Body of pancreas (tissue), 4 donors: ENCODE measurements at regions not wholly inside any gene's neighbourhood (a gene's known extent, or its start where the extent isn't known, plus 50 kb on each side); places are given as distances from the start of the nearest gene placed in this dataset.
"Not testable (repeated sequence)": the region's sequence is repeated elsewhere in the genome, so short reads cannot be mapped to it uniquely, and the experiment has no call there.

Source experiments
- ATAC-seq: fragments of 150-250 bp; one replicate; pipeline ENCODE4 v1.9.1; 2016
- DNase-seq, 4 donors: peaks; one replicate each; pipeline ENCODE4 v3.0.0-alpha.2; 2019
- H3K27ac ChIP-seq, 4 donors: fragments of 200-600 bp; sonication (generic); 1 replicate in 3 of 4; 2 replicates in 1 of 4; pipeline versions ENCODE4 v1.5.1 to v1.6.1; 2016 to 2019; ENCODE audit warnings: mild to moderate bottlenecking in 1 of 4, mixed read lengths in 1 of 4, moderate library complexity in 1 of 4
- H3K27me3 ChIP-seq, 2 donors: fragments of 200-600 bp; sonication (generic); one replicate each; pipeline ENCODE4 v1.6.0; 2016; ENCODE audit warnings: mild to moderate bottlenecking in 1 of 2
- H3K36me3 ChIP-seq, 2 donors: fragments of 200-600 bp; sonication (generic); replicated peaks in 1 of 2; 2 replicates each; pipeline ENCODE4 v1.5.1; 2016; ENCODE audit warnings: low read depth in 2 of 2; ENCODE audit not compliant: insufficient read depth in 1 of 2
- H3K4me1 ChIP-seq: fragments of 200-600 bp; sonication (generic); one replicate; pipeline ENCODE4 v1.6.0; 2016
- H3K4me3 ChIP-seq, 2 donors: fragments of 200-600 bp; sonication (generic); 1 replicate in 1 of 2; 2 replicates in 1 of 2; pipeline ENCODE4 v1.5.1; 2016 to 2019
- H3K9me3 ChIP-seq, 3 donors: fragments of 200-600 bp; sonication (generic); 1 replicate in 2 of 3; 2 replicates in 1 of 3; pipeline ENCODE4 v1.5.1; 2016
- CTCF ChIP-seq, 7 experiments: fragments of 450-650 bp in 4 of 7; fragments of 200-600 bp in 3 of 7; sonication (generic) in 3 of 7; IDR thresholded peaks; one replicate each; pipeline ENCODE4 v1.5.1; 2016 to 2019; ENCODE audit warnings: antibody characterized with exemption in 7 of 7
- POLR2A ChIP-seq, 3 donors: fragments of 450-650 bp; IDR thresholded peaks; one replicate each; pipeline ENCODE4 v1.6.1; 2016; ENCODE audit warnings: antibody characterized with exemption in 3 of 3, mild to moderate bottlenecking in 2 of 3
- WGBS, 2 donors: methylation state at CpG; one replicate each; pipeline ENCODE4 v1.1.5; 2017; 5-methylcytosine and 5-hydroxymethylcytosine counted together
- intact Hi-C: fragments of 100-400 bp; cut with DNase I; formaldehyde crosslinking; loops from one replicate; pipeline ENCODE4 v1.15.1; 2023

GRCh38 chr2:208892203-208892602 lies 485.6 kb downstream of the PTH2R start:
- Histone ChIP-seq H3K4me3 (no peak overlapping the region), H3K4me1 (no peaks in the 10 kb centered on the region), H3K9me3 (no peaks in the 10 kb centered on the region), H3K27me3 (no peaks in the 10 kb centered on the region), H3K27ac (no peak overlapping the region), H3K36me3 (no peaks in the 10 kb centered on the region)
- ATAC-seq (no peak), DNase-seq (no peak)
- intact Hi-C loops, result no loop called here
- TF ChIP-seq POLR2A (IDR thresholded peaks at IDR 0.05) (no peak), CTCF (IDR thresholded peaks at IDR 0.05) (no peak)

GRCh38 chr2:208906330-208906729 lies 499.7 kb downstream of the PTH2R start:
- intact Hi-C loops, result no loop called here
- ATAC-seq (no peak), DNase-seq (no peak)
- no peaks in the 10 kb centered on the region for H3K27me3 ChIP-seq
- no peaks in the 10 kb centered on the region for H3K4me1 ChIP-seq
- no peak for TF ChIP-seq POLR2A (IDR thresholded peaks at IDR 0.05)
- TF ChIP-seq CTCF (IDR thresholded peaks at IDR 0.05), result no peak
- H3K9me3 ChIP-seq, result no peaks in the 10 kb centered on the region
- H3K36me3 ChIP-seq, result no peaks in the 10 kb centered on the region
- H3K27ac ChIP-seq, result no peak overlapping the region
- no peak overlapping the region for H3K4me3 ChIP-seq
- 93 to 100% methylated on average over 1 of the region's 1 CpG for WGBS, 2 donors

GRCh38 chr2:208915401-208915800 lies 508.4 kb upstream of the MAP2 start:
- TF ChIP-seq POLR2A (IDR thresholded peaks at IDR 0.05) (no peak), CTCF (IDR thresholded peaks at IDR 0.05) (no peak)
- no peaks in the 10 kb centered on the region for H3K4me1 ChIP-seq
- no peak for ATAC-seq
- intact Hi-C loops, result no loop called here
- no peaks in the 10 kb centered on the region for H3K9me3 ChIP-seq
- DNase-seq, result no peak
- WGBS, 2 donors, result 71 to 78% methylated on average over 4 of the region's 4 CpGs
- no peak overlapping the region for H3K4me3 ChIP-seq
- H3K36me3 ChIP-seq, result no peaks in the 10 kb centered on the region
- no peak overlapping the region for H3K27ac ChIP-seq
- H3K27me3 ChIP-seq, result no peaks in the 10 kb centered on the region

GRCh38 chr2:208916881-208917280 lies 507.0 kb upstream of the MAP2 start:
- H3K4me1 ChIP-seq, result no peaks in the 10 kb centered on the region
- TF ChIP-seq POLR2A (IDR thresholded peaks at IDR 0.05) (no peak), CTCF (IDR thresholded peaks at IDR 0.05) (no peak)
- no peak for ATAC-seq
- intact Hi-C loops, result no loop called here
- no peaks in the 10 kb centered on the region for H3K27me3 ChIP-seq
- WGBS, 2 donors, result 55 to 76% methylated on average over 2 of the region's 2 CpGs
- H3K36me3 ChIP-seq, result no peaks in the 10 kb centered on the region
- no peak overlapping the region for H3K4me3 ChIP-seq
- no peak overlapping the region for H3K27ac ChIP-seq
- H3K9me3 ChIP-seq, result peaks cover 0 to 1% (median 0%) of the 10 kb centered on the region in 3 donors
- no peak for DNase-seq

GRCh38 chr2:208921358-208921757 lies 502.5 kb upstream of the MAP2 start:
- H3K27me3 ChIP-seq, H3K4me1 ChIP-seq, H3K27ac ChIP-seq, H3K36me3 ChIP-seq, DNase-seq, H3K9me3 ChIP-seq, H3K4me3 ChIP-seq, intact Hi-C loops, ATAC-seq: not testable (repeated sequence)
- WGBS, 2 donors, result 96 to 100% methylated on average over 1 of the region's 1 CpG
